PC-9 (cell line): ENCODE measurements at regions not wholly inside any gene's neighbourhood (a gene's known extent, or its start where the extent isn't known, plus 50 kb on each side); places are given as distances from the start of the nearest gene placed in this dataset.

Experiments
- CTCF ChIP-seq: fragments of 200-600 bp; sonication (generic); conservative IDR thresholded peaks from 2 replicates; pipeline ENCODE4 v1.6.1; 2017; ENCODE audit warnings: mixed run types, antibody characterized with exemption, mild to moderate bottlenecking, moderate library complexity
- EZH2 ChIP-seq: fragments of 200-600 bp; sonication (generic); IDR thresholded peaks from 2 replicates; pipeline ENCODE4 v1.8.0; 2017; ENCODE audit warnings: antibody characterized with exemption, low read depth

- no peak for TF ChIP-seq CTCF
- no peak for TF ChIP-seq EZH2
These were observed 304.3 kb upstream of the XYLT1 start for GRCh38 chr16:17775061-17775460.
